Body of pancreas (tissue), 4 donors: ENCODE measurements at regions not wholly inside any gene's neighbourhood (a gene's known extent, or its start where the extent isn't known, plus 50 kb on each side); places are given as distances from the start of the nearest gene placed in this dataset.

Experiments used
- POLR2A ChIP-seq, 3 donors: fragments of 450-650 bp; IDR thresholded peaks; one replicate each; pipeline ENCODE4 v1.6.1; 2016; ENCODE audit warnings: antibody characterized with exemption in 3 of 3, mild to moderate bottlenecking in 2 of 3
- TF ChIP-seq, protein P1 (sequence below), 7 experiments: fragments of 450-650 bp in 4 of 7; fragments of 200-600 bp in 3 of 7; sonication (generic) in 3 of 7; IDR thresholded peaks; one replicate each; pipeline ENCODE4 v1.5.1; 2016 to 2019; ENCODE audit warnings: antibody characterized with exemption in 7 of 7

DNA sequence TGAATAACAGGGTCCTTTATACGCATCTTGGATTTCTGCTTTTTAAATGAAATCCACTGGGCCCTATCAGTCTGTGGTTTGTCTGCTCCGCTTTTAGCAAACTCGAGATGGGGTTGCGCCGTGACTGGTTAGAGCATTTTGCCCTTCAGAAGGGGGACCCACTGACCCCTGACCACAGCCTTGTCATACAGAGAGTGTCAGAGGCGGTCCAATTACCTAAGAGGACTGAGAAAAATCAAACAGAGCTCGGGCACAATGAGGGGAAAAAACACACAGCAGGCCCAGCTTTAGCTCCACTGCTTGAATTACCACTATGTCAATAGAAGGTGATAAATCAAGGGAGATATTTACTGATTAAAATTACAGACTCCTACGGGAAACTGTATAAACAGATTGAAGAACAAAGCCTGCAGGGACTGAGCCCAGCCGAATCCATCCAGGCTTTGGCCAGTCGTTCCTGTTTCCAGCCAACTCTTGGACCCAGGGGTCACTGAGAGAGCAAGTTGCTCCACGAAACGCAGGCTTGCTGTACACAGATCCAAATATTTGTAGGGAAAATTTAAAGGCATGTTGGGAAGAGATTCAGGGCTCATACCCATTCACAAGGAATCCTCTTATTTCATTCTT is 131.9 kb upstream of the ZFHX3 start:
- TF ChIP-seq, protein P1, sequence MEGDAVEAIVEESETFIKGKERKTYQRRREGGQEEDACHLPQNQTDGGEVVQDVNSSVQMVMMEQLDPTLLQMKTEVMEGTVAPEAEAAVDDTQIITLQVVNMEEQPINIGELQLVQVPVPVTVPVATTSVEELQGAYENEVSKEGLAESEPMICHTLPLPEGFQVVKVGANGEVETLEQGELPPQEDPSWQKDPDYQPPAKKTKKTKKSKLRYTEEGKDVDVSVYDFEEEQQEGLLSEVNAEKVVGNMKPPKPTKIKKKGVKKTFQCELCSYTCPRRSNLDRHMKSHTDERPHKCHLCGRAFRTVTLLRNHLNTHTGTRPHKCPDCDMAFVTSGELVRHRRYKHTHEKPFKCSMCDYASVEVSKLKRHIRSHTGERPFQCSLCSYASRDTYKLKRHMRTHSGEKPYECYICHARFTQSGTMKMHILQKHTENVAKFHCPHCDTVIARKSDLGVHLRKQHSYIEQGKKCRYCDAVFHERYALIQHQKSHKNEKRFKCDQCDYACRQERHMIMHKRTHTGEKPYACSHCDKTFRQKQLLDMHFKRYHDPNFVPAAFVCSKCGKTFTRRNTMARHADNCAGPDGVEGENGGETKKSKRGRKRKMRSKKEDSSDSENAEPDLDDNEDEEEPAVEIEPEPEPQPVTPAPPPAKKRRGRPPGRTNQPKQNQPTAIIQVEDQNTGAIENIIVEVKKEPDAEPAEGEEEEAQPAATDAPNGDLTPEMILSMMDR (IDR thresholded peaks at IDR 0.05) = no peak
- no peak for TF ChIP-seq POLR2A (IDR thresholded peaks at IDR 0.05)
